ENCODE measurements at regions not wholly inside any gene's neighbourhood (a gene's known extent, or its start where the extent isn't known, plus 50 kb on each side); places are given as distances from the start of the nearest gene placed in this dataset.
"Not testable (repeated sequence)": the region's sequence is repeated elsewhere in the genome, so short reads cannot be mapped to it uniquely, and the experiment has no call there.

- Histone ChIP-seq H3K36me3 (ENCODE audit: insufficient read depth, low read length) (no peaks in the 10 kb centered on the region), H3K27ac (ENCODE audit: low read depth, low read length) (no peak overlapping the region), H3K4me1 (ENCODE audit: insufficient read depth, low read length) (peaks cover 14% of the 10 kb centered on the region), H3K9me3 (ENCODE audit: low read length) (no peaks in the 10 kb centered on the region), H3K4me3 (ENCODE audit: low read depth in 1 of 2, low read length in 2 of 2) (no peak overlapping the region), H3K9ac (ENCODE audit: low read length) (no peak overlapping the region), H3K27me3 (ENCODE audit: control insufficient read depth in 1 of 2, insufficient read depth in 2 of 2, low read length in 2 of 2) (no peaks in the 10 kb centered on the region)
These were observed 175.1 kb upstream of the PDE10A start for GRCh38 chr6:165837948-165838745.

- not testable (repeated sequence) for H3K27ac ChIP-seq (ENCODE audit: low read depth, low read length); H3K36me3 ChIP-seq (ENCODE audit: insufficient read depth, low read length); H3K4me3 ChIP-seq (ENCODE audit: low read depth in 1 of 2, low read length in 2 of 2); H3K9ac ChIP-seq (ENCODE audit: low read length); H3K9me3 ChIP-seq (ENCODE audit: low read length); H3K27me3 ChIP-seq (ENCODE audit: control insufficient read depth in 1 of 2, insufficient read depth in 2 of 2, low read length in 2 of 2)
- H3K4me1 ChIP-seq (ENCODE audit: insufficient read depth, low read length), result peaks cover 14% of the 10 kb centered on the region
These were observed 173.6 kb upstream of the PDE10A start for GRCh38 chr6:165836648-165837047.

GRCh38 chr6:165835410-165835851, 172.4 kb upstream of the PDE10A start:
- no peak overlapping the region for H3K27ac ChIP-seq (ENCODE audit: low read depth, low read length)
- H3K9me3 ChIP-seq (ENCODE audit: low read length), result no peaks in the 10 kb centered on the region
- H3K9ac ChIP-seq (ENCODE audit: low read length), result no peak overlapping the region
- H3K4me3 ChIP-seq (ENCODE audit: low read depth in 1 of 2, low read length in 2 of 2), result no peak overlapping the region
- no peaks in the 10 kb centered on the region for H3K36me3 ChIP-seq (ENCODE audit: insufficient read depth, low read length)
- H3K27me3 ChIP-seq (ENCODE audit: control insufficient read depth in 1 of 2, insufficient read depth in 2 of 2, low read length in 2 of 2), result no peaks in the 10 kb centered on the region
- peaks cover 14% of the 10 kb centered on the region for H3K4me1 ChIP-seq (ENCODE audit: insufficient read depth, low read length)

- Histone ChIP-seq H3K36me3 (ENCODE audit: insufficient read depth, low read length) (no peaks in the 10 kb centered on the region), H3K27me3 (ENCODE audit: control insufficient read depth in 1 of 2, insufficient read depth in 2 of 2, low read length in 2 of 2) (no peaks in the 10 kb centered on the region), H3K9me3 (ENCODE audit: low read length) (no peaks in the 10 kb centered on the region), H3K9ac (ENCODE audit: low read length) (no peak overlapping the region), H3K27ac (ENCODE audit: low read depth, low read length) (no peak overlapping the region), H3K4me3 (ENCODE audit: low read depth in 1 of 2, low read length in 2 of 2) (no peak overlapping the region), H3K4me1 (ENCODE audit: insufficient read depth, low read length) (peaks cover 14% of the 10 kb centered on the region)
These were observed 171.7 kb upstream of the PDE10A start for GRCh38 chr6:165834613-165835259.

GRCh38 chr6:165833355-165833754, 170.3 kb upstream of the PDE10A start:
- Histone ChIP-seq H3K4me3 (ENCODE audit: low read depth in 1 of 2, low read length in 2 of 2) (no peak overlapping the region), H3K27ac (ENCODE audit: low read depth, low read length) (no peak overlapping the region), H3K9ac (ENCODE audit: low read length) (no peak overlapping the region), H3K9me3 (ENCODE audit: low read length) (no peaks in the 10 kb centered on the region), H3K36me3 (ENCODE audit: insufficient read depth, low read length) (no peaks in the 10 kb centered on the region), H3K27me3 (ENCODE audit: control insufficient read depth in 1 of 2, insufficient read depth in 2 of 2, low read length in 2 of 2) (no peaks in the 10 kb centered on the region), H3K4me1 (ENCODE audit: insufficient read depth, low read length) (peaks cover 14% of the 10 kb centered on the region)

- Histone ChIP-seq H3K36me3 (ENCODE audit: insufficient read depth, low read length) (no peaks in the 10 kb centered on the region), H3K9me3 (ENCODE audit: low read length) (no peaks in the 10 kb centered on the region), H3K4me1 (ENCODE audit: insufficient read depth, low read length) (peaks cover 14% of the 10 kb centered on the region), H3K27ac (ENCODE audit: low read depth, low read length) (no peak overlapping the region), H3K4me3 (ENCODE audit: low read depth in 1 of 2, low read length in 2 of 2) (no peak overlapping the region), H3K27me3 (ENCODE audit: control insufficient read depth in 1 of 2, insufficient read depth in 2 of 2, low read length in 2 of 2) (no peaks in the 10 kb centered on the region), H3K9ac (ENCODE audit: low read length) (no peak overlapping the region)
These were observed 168.9 kb upstream of the PDE10A start for GRCh38 chr6:165831812-165832510.

- Histone ChIP-seq H3K9ac (ENCODE audit: low read length) (no peak overlapping the region), H3K9me3 (ENCODE audit: low read length) (no peaks in the 10 kb centered on the region), H3K36me3 (ENCODE audit: insufficient read depth, low read length) (no peaks in the 10 kb centered on the region), H3K4me1 (ENCODE audit: insufficient read depth, low read length) (peaks cover 14% of the 10 kb centered on the region), H3K27ac (ENCODE audit: low read depth, low read length) (no peak overlapping the region), H3K4me3 (ENCODE audit: low read depth in 1 of 2, low read length in 2 of 2) (no peak overlapping the region), H3K27me3 (ENCODE audit: control insufficient read depth in 1 of 2, insufficient read depth in 2 of 2, low read length in 2 of 2) (no peaks in the 10 kb centered on the region)
These were observed 167.7 kb upstream of the PDE10A start for GRCh38 chr6:165830761-165831160.

GRCh38 chr6:165829376-165829775, 166.3 kb upstream of the PDE10A start:
- no peaks in the 10 kb centered on the region for H3K36me3 ChIP-seq (ENCODE audit: insufficient read depth, low read length)
- no peak overlapping the region for H3K4me3 ChIP-seq (ENCODE audit: low read depth in 1 of 2, low read length in 2 of 2)
- H3K27me3 ChIP-seq (ENCODE audit: control insufficient read depth in 1 of 2, insufficient read depth in 2 of 2, low read length in 2 of 2), result no peaks in the 10 kb centered on the region
- no peak overlapping the region for H3K27ac ChIP-seq (ENCODE audit: low read depth, low read length)
- no peaks in the 10 kb centered on the region for H3K9me3 ChIP-seq (ENCODE audit: low read length)
- H3K4me1 ChIP-seq (ENCODE audit: insufficient read depth, low read length), result peaks cover 4% of the 10 kb centered on the region
- H3K9ac ChIP-seq (ENCODE audit: low read length), result no peak overlapping the region

GRCh38 chr6:165827190-165827518, 164.1 kb upstream of the PDE10A start:
- Histone ChIP-seq H3K4me3 (ENCODE audit: low read depth in 1 of 2, low read length in 2 of 2) (no peak overlapping the region), H3K36me3 (ENCODE audit: insufficient read depth, low read length) (no peaks in the 10 kb centered on the region), H3K27ac (ENCODE audit: low read depth, low read length) (no peak overlapping the region), H3K9me3 (ENCODE audit: low read length) (no peaks in the 10 kb centered on the region), H3K27me3 (ENCODE audit: control insufficient read depth in 1 of 2, insufficient read depth in 2 of 2, low read length in 2 of 2) (no peaks in the 10 kb centered on the region), H3K9ac (ENCODE audit: low read length) (no peak overlapping the region), H3K4me1 (ENCODE audit: insufficient read depth, low read length) (no peaks in the 10 kb centered on the region)

- Histone ChIP-seq H3K9me3 (ENCODE audit: low read length) (no peaks in the 10 kb centered on the region), H3K4me3 (ENCODE audit: low read depth in 1 of 2, low read length in 2 of 2) (no peak overlapping the region), H3K4me1 (ENCODE audit: insufficient read depth, low read length) (no peaks in the 10 kb centered on the region), H3K27ac (ENCODE audit: low read depth, low read length) (no peak overlapping the region), H3K27me3 (ENCODE audit: control insufficient read depth in 1 of 2, insufficient read depth in 2 of 2, low read length in 2 of 2) (no peaks in the 10 kb centered on the region), H3K9ac (ENCODE audit: low read length) (no peak overlapping the region), H3K36me3 (ENCODE audit: insufficient read depth, low read length) (no peaks in the 10 kb centered on the region)
These were observed 163.6 kb upstream of the PDE10A start for GRCh38 chr6:165826487-165827189.

GRCh38 chr6:165825256-165825815, 162.3 kb upstream of the PDE10A start:
- H3K4me1 ChIP-seq (ENCODE audit: insufficient read depth, low read length), result no peaks in the 10 kb centered on the region
- no peak overlapping the region for H3K9ac ChIP-seq (ENCODE audit: low read length)
- H3K36me3 ChIP-seq (ENCODE audit: insufficient read depth, low read length), result no peaks in the 10 kb centered on the region
- H3K27me3 ChIP-seq (ENCODE audit: control insufficient read depth in 1 of 2, insufficient read depth in 2 of 2, low read length in 2 of 2), result no peaks in the 10 kb centered on the region
- no peaks in the 10 kb centered on the region for H3K9me3 ChIP-seq (ENCODE audit: low read length)
- no peak overlapping the region for H3K27ac ChIP-seq (ENCODE audit: low read depth, low read length)
- H3K4me3 ChIP-seq (ENCODE audit: low read depth in 1 of 2, low read length in 2 of 2), result no peak overlapping the region
